ENCODE measurements at regions not wholly inside any gene's neighbourhood (a gene's known extent, or its start where the extent isn't known, plus 50 kb on each side); places are given as distances from the start of the nearest gene placed in this dataset.

DNA sequence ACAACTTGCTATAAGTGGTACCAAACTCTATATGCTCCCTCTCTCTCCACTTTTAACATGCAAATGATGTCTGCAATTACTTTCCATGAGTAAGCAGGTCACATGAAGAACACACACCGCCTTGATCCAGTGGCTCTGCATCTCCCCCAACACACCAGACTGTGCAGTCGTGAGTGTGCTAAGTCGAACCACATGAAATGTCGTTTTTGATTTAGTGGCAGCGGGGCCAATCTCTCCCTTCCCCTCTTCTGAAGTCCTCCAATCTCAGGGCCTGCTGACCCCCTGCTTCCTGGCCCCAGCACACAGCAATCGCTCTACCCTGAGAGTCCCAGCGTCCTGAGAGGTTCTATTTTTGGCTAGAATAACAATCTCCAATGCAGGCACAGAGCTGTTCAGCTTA, 312.5 kb downstream of the SHQ1 start:
- TF ChIP-seq, protein P1, sequence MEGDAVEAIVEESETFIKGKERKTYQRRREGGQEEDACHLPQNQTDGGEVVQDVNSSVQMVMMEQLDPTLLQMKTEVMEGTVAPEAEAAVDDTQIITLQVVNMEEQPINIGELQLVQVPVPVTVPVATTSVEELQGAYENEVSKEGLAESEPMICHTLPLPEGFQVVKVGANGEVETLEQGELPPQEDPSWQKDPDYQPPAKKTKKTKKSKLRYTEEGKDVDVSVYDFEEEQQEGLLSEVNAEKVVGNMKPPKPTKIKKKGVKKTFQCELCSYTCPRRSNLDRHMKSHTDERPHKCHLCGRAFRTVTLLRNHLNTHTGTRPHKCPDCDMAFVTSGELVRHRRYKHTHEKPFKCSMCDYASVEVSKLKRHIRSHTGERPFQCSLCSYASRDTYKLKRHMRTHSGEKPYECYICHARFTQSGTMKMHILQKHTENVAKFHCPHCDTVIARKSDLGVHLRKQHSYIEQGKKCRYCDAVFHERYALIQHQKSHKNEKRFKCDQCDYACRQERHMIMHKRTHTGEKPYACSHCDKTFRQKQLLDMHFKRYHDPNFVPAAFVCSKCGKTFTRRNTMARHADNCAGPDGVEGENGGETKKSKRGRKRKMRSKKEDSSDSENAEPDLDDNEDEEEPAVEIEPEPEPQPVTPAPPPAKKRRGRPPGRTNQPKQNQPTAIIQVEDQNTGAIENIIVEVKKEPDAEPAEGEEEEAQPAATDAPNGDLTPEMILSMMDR (IDR thresholded peaks at IDR 0.05): no peak
- Histone ChIP-seq H3K27me3 (ENCODE audit: low read depth) (no peaks in the 10 kb centered on the region), H3K36me3 (no peaks in the 10 kb centered on the region), H3K27ac (no peak overlapping the region), H3K4me1 (no peaks in the 10 kb centered on the region), H3K4me3 (no peak overlapping the region), H3K9me3 (no peaks in the 10 kb centered on the region)
- intact Hi-C loops (cut with DNase I): no loop called here
- DNase-seq: no peak
- ATAC-seq: no peak

DNA sequence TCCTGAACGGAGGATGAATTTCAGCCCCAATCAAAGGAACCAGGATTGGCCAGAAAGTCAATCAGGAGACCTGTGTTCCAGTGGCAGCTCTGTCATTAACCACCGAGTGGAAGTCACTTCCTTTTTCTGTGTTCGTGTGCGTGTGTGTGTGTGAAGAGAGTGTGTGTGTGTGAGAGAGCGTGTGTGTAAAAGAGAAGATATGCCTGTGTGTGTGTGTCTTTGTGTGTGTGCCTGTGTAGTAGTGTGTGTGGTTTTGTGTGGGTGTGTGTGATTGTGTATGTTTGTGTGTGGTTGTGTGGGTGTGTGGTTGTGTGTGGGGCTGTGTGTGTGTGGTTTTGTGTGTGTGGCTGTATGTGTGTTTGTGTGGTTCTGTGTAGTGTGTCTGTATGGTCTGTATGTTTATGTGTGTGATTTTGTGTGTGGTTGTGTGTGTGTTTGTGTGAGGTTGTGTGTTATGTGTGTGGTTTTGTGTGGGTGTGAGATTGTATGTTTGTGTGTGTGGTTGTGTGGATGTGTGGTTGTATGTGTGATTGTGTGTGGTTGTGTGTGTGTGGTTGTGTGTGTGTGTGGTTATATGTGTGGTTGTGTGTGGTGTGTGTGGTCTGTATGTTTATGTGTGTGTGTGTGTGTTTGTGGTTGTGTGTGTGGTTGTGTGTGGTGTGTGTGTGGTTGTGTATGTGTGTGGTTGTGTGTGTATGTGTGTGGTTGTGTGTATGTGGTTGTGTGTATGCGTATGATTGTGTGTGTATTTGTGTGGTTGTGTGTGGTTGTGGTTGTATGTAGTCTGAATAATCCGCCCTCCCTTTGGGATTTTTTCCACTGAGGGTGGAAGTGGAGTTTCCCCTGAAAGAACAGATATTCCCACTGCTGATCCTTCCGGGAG, 314.4 kb downstream of the SHQ1 start:
- intact Hi-C loops (cut with DNase I): no loop called here
- H3K27ac ChIP-seq: no peak overlapping the region
- no peaks in the 10 kb centered on the region for H3K4me1 ChIP-seq
- no peak overlapping the region for H3K4me3 ChIP-seq
- ATAC-seq (peak in 1 of 2 donors; percentile 74), DNase-seq (no peak)
- no peaks in the 10 kb centered on the region for H3K36me3 ChIP-seq
- H3K9me3 ChIP-seq: no peaks in the 10 kb centered on the region
- TF ChIP-seq, protein P1 (IDR thresholded peaks at IDR 0.05): no peak
- no peaks in the 10 kb centered on the region for H3K27me3 ChIP-seq (ENCODE audit: low read depth)

DNA sequence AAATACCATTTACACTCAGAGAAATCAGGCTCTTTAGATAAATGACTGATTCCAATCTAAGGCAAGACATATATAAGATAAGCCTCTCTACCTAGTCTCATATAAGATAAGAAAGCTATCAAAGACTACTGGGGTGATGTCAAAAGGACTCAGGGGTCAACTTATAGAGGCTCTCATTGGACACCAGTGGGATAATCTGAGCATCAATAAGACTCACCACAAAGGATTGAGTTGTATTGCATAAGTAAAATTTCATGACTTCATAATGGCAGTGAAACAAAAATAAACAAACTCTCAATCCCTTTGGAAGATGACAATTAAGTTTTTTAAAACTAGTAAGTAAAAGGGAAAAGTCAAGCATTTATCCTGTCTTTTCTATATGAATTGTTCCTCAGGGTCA, 317.8 kb downstream of the SHQ1 start:
- H3K27me3 ChIP-seq (ENCODE audit: low read depth): no peaks in the 10 kb centered on the region
- H3K4me1 ChIP-seq: no peaks in the 10 kb centered on the region
- H3K27ac ChIP-seq: no peak overlapping the region
- H3K36me3 ChIP-seq: no peaks in the 10 kb centered on the region
- DNase-seq (no peak), ATAC-seq (no peak)
- no peaks in the 10 kb centered on the region for H3K9me3 ChIP-seq
- intact Hi-C loops (cut with DNase I): no loop called here
- no peak overlapping the region for H3K4me3 ChIP-seq
- TF ChIP-seq, protein P1 (IDR thresholded peaks at IDR 0.05): no peak

DNA sequence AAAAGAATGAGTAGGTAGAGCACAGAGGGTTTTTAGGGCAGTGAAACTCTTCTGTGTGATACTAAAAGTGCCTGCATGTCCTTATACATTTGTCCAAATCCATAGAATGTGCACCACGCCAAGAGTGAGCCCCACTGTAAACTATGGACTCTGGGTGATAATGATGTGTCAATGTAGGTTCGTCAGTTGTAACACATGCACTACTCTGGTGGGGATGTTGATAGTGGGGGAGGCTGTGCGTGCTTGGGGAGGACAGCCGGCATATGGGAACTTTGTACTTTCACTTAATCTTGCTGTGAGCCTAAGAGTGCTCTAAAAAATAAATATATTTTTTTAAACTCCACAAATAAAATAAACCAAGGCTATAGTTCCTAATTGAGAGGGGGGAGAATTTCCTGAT, 319.2 kb downstream of the SHQ1 start:
- intact Hi-C loops (cut with DNase I): no loop called here
- TF ChIP-seq, protein P1 (IDR thresholded peaks at IDR 0.05): no peak
- H3K27ac ChIP-seq: no peak overlapping the region
- no peaks in the 10 kb centered on the region for H3K9me3 ChIP-seq
- peaks cover 1% of the 10 kb centered on the region for H3K4me1 ChIP-seq
- H3K4me3 ChIP-seq: no peak overlapping the region
- DNase-seq (no peak), ATAC-seq (no peak)
- H3K27me3 ChIP-seq (ENCODE audit: low read depth): no peaks in the 10 kb centered on the region
- no peaks in the 10 kb centered on the region for H3K36me3 ChIP-seq

DNA sequence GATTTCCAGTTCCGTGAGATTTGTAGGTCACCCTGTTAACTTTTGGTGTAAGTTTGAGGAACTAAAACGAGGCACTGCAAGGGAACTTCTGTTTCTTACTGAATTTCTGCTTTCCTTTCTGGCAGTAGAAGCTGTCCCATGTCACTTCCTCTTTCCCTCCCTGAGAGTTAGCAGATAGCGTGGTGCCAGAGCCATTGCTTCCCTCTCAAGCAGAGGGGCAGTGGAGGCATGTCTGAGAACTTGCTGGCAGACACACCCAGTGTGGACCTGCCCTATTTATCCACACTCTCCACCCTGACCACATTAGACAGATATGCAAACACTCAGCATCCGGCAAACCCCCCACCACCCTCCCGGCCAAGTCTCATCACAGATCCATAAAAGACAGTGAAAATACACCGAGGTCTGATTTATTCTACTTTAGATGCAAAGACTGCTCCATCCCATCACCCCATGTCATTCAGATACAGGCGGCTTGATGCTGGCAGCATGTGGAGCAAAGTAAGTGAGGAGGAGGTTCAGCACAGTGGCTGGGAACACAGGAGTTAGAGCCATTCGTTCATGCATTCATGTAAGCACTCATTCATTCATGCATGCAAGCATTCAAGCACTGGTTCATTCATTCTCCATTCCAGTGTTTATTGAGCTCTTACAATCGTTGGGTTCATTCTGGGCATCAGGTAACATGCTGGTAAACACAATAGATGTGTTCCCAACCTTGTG, 324.7 kb downstream of the SHQ1 start:
- Histone ChIP-seq H3K36me3 (no peaks in the 10 kb centered on the region), H3K27me3 (ENCODE audit: low read depth) (no peaks in the 10 kb centered on the region), H3K27ac (peak overlapping the region; percentile 46), H3K4me1 (peaks cover 20% of the 10 kb centered on the region), H3K4me3 (no peak overlapping the region), H3K9me3 (no peaks in the 10 kb centered on the region)
- TF ChIP-seq, protein P1 (IDR thresholded peaks at IDR 0.05): no peak
- ATAC-seq (peak; percentile 67 to 87), DNase-seq (peak; percentile 62)
- intact Hi-C loops (cut with DNase I): no loop called here
